ENCODE measurements at regions not wholly inside any gene's neighbourhood (a gene's known extent, or its start where the extent isn't known, plus 50 kb on each side); places are given as distances from the start of the nearest gene placed in this dataset.

DNA sequence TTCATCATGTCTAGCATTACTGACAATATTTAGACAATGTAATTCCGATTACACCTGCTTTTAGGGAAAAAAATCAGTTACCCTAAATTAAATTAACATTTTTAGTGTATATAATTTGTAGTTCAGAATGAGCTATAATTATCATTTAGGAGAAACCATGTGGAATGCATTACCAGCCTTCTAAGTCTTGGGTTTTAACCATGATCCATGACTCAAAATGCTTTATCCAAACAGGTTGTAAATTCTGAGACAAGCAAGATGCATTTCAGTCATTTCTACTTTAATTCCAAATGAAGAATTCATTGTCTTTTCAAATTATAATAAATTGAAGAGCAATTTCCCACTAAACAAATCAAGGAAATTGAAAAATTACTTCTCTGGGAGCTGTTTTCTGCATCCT lies 243.7 kb upstream of the LRIG1 start (continued):
- no peak for TF ChIP-seq YY1 (IDR thresholded peaks at IDR 0.05; ENCODE audit: low read depth, low read length)
- no peak for TF ChIP-seq RXRA (IDR thresholded peaks at IDR 0.05; ENCODE audit: insufficient read depth, low read depth, low read length)

Data from H1 (cell line).